HG02884 (cell line): ENCODE measurements at regions not wholly inside any gene's neighbourhood (a gene's known extent, or its start where the extent isn't known, plus 50 kb on each side); places are given as distances from the start of the nearest gene placed in this dataset.
"Not testable (repeated sequence)": the region's sequence is repeated elsewhere in the genome, so short reads cannot be mapped to it uniquely, and the experiment has no call there.

Experiments used
- ATAC-seq: cut with Tn5 transposase; IDR thresholded peaks from one replicate; pipeline ENCODE4 v1.9.1; 2021; ENCODE audit warnings: mild to moderate bottlenecking, moderate library complexity; ENCODE audit not compliant: unreplicated experiment

DNA sequence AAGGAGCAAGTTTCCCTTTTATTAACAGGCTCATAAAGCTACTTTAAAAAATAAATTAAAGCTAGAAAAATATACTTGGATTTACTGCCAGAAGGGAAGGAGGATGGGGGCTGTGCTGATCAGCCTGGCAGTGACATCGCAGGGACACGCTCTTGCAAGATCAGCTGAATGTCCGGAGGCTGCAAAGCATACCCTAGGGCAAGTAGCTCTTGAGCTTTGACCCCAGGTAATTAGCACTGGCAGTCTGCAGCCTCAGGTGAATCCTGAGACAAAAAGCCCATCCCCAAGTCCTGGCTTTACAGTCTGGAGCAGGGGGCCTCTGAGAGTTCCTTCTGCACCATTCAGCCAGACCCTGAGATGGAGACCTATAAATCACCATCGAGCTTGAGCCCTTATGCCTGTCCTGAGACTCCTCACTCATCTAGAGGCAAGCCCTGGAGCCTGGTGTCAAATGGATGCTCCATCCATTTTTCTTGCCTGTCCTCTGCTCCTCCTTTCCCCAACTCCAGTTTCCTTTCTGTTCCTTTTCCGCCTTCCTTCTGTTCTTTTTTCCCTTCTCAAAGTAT, 131.7 kb downstream of the TMEM114 start:
- no peak for ATAC-seq

- no peak for ATAC-seq
Measured at GRCh38 chr16:8453359-8453758, 137.0 kb downstream of the TMEM114 start.

GRCh38 chr16:8452941-8453340, 137.4 kb downstream of the TMEM114 start:
- no peak for ATAC-seq

- no peak for ATAC-seq
Measured at GRCh38 chr16:8436931-8437330, 153.4 kb downstream of the TMEM114 start.

- ATAC-seq: no peak
Measured at GRCh38 chr16:8431783-8432182, 158.5 kb downstream of the TMEM114 start.

GRCh38 chr16:8430401-8430800, 159.9 kb downstream of the TMEM114 start:
- ATAC-seq: no peak

GRCh38 chr16:8426569-8426968, 163.7 kb downstream of the TMEM114 start:
- no peak for ATAC-seq

- no peak for ATAC-seq
Measured at GRCh38 chr16:8417145-8417544, 173.2 kb downstream of the TMEM114 start.

DNA sequence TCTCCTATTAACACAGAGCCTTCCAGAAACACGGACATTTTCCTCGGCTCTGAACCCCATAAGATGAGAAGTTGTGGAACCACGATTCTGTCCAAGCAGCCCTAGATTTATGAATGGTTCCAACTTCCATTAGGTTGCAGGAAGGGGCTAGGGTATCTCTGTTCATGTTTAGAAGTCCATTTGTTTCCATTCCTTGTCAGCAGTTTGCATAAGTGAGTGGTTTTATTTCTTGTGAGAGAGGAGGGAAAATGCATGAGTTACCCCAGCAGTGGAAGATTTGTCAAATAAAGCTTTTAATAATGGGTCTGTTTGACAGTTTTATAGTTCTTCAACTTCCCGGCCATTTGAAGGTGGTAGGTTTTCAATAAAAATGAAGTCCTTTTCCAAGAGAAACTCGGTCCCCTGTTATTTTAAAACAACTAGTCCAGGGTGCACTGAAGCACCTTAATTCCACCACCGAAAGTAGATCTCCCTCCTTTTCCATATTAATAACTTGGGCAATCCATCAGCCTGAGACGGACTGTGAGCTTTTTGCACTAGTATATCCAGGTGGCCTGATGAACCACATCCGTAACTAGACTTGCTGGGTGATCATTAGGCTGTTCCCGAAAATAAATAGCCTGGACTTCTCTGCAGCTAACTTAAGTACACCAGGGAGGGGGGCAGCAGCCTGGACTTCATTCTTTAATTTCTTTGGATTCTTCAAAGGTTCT, 181.3 kb downstream of the TMEM114 start:
- no peak for ATAC-seq

- ATAC-seq: no peak
Measured at GRCh38 chr16:8407351-8407750, 183.0 kb downstream of the TMEM114 start.

DNA sequence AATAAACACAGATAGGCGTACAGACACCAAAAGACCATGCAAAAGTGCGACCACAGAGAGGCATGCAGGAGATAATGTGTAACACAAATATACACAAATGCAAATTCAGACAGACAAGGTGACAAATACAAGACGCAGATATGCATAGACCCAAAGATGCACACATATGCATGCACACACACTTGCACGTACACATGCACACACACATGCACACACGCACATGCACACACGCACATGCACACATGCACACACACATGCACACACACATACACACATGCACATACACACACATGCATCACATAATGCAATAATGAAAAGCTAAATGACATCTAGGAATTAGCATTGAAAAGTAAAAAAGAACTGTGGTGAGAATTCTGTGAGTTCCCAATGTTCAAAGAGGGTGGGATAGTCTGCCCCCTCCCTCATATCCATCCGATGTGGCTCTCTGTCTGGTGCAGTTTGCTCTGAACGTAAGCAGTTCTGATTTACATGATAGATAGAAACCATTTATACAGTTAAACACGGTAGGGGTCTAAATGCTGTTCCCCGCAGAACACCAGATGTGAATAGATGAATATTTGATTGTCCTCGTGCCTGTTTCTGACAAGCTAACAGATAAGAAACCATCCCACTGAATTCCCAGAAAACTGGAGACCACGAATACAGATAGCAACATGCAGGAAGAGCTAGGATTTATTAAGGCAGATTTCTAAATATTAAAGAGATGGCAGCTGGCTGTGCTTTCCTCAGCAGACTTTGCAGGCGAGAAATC, 186.1 kb downstream of the TMEM114 start:
- ATAC-seq: no peak

GRCh38 chr16:8402981-8403843, 187.1 kb downstream of the TMEM114 start:
- ATAC-seq: no peak

DNA sequence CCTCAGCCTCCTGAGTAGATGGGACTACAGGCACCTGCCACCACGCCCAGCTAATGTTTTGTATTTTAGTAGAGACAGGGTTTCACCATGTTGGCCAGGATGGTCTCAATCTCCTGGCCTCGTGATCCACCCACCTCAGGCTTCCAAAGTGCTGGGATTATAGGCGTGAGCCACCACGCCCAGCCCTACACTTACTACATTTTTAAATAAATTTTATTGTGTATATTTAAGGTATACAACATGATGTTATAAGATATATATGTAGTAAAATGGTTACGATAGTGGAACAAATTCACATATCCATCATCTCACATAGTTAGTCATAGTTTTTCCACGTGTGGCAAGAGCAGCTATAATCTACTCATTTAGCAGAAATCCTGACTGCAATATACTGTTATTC, 189.6 kb downstream of the TMEM114 start:
- ATAC-seq: not testable (repeated sequence)

DNA sequence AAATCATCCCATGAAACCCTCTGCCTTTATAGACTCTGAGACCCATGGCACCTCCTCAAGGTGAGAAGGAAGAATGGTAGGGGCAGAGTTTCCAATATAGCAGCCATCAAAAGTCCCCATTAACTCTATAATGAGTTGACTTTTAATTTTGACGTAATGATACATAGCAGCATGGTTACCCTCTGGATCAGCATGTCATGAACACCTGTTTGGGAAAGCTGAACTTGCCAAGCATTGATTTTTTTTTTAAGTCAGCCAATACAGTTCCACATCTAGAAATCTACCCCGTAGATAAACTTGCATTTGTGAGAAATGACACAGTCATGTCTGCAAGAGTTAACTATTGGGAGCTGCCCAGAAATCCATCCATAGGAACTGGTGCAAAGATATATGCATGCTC, 191.8 kb downstream of the TMEM114 start:
- no peak for ATAC-seq

- ATAC-seq: no peak
Measured at GRCh38 chr16:8397223-8397622, 193.1 kb downstream of the TMEM114 start.

DNA sequence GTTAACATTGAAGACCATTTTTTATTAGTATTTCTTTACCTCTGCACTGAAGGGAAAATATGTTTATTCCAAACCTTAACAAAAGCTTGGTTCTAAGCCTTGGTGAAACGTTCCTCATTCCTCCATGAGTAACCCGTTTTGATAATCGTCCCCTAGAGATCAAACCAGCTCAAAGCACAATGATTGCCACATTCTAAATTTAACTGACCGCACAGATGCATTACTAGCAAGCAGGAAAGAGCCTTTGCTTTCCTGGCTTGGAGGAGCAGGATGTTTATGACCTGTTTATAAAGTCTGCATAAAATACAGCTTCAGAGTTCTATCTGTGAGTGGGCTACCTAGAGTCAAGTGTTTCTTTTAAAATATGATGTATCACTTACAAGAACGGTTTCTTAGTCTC, 193.8 kb downstream of the TMEM114 start:
- ATAC-seq: no peak

DNA sequence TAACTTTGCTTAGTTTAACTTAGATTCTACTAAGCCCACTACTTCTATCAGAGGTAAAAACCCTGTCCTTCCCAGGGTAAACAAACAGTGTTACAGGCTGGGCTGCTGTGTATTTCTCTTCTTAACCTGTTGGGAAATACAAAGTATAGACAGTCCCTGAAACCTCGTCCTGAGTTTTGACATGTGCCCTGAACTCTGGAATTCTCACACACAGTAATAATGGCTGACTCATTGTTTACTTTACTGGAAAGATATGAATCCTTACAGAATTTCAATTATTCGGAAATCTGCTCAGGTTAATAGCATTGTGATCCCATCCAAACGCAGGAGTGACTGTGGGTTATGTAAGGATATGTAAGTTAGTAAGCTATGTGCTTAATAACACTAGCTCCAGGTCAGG, 199.1 kb downstream of the TMEM114 start:
- no peak for ATAC-seq

GRCh38 chr16:8388684-8389083, 201.6 kb downstream of the TMEM114 start:
- no peak for ATAC-seq

- ATAC-seq: no peak
Measured at GRCh38 chr16:8381814-8382213, 208.5 kb downstream of the TMEM114 start.

DNA sequence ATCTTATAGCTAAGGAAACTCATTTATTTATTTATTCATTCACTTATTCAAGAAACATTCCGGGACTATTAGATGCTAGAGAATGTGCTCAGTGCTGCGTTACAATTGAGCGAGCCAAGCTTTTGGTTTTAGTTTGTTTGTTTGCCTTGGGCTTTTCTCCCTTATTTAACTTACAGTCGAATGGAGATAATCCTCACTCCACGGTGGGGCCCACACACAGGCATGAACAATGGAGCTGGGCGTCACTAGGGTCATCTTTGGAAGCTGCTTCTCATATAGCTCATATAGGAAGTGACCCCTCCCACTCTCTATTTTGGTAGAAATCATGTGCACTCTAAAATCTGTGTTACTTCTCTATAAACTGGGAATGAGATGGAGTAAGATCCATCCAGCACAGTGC, 210.0 kb downstream of the TMEM114 start:
- no peak for ATAC-seq

GRCh38 chr16:8377864-8378263, 212.4 kb downstream of the TMEM114 start:
- no peak for ATAC-seq
